ENCODE measurements at regions not wholly inside any gene's neighbourhood (a gene's known extent, or its start where the extent isn't known, plus 50 kb on each side); places are given as distances from the start of the nearest gene placed in this dataset.

- TF ChIP-seq EZH2 (IDR thresholded peaks at IDR 0.05; ENCODE audit: borderline replicate concordance, low read length): no peak
- no peak for TF ChIP-seq CTCF (IDR thresholded peaks at IDR 0.05; ENCODE audit: low read length)
Measured at GRCh38 chr10:130932326-130933007, 379.1 kb downstream of the TCERG1L start.
